COLO668 (cell line): ENCODE measurements at regions not wholly inside any gene's neighbourhood (a gene's known extent, or its start where the extent isn't known, plus 50 kb on each side); places are given as distances from the start of the nearest gene placed in this dataset.

Experiments used
- DNase-seq: peaks from one replicate; lab custom pipeline; 2025; ENCODE audit not compliant: unreplicated experiment; lab: John Stamatoyannopoulos, UW

GRCh38 chr4:181245326-181245725, 997.9 kb upstream of the TENM3 start:
- no peak for DNase-seq

GRCh38 chr4:181249031-181249430, 994.2 kb upstream of the TENM3 start:
- no peak for DNase-seq

DNA sequence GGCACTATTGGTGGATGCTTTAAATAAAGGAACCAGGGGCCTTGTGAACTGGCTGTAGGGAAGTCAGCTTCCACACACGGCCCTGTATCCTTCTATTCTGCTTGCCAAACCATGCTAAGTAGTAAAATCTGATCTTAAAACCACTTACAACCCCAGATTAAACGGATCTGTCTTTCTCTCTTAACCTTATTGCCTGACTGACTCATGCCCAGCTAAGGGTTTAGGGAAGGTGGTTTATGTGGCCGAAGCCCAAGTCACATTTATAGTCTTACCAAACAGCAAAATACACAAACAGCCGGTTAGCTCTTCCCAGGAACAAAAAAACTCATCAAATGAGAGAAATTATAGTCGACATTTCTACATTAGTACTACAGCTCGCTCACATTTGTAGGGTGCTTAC, 988.4 kb upstream of the TENM3 start:
- no peak for DNase-seq

DNA sequence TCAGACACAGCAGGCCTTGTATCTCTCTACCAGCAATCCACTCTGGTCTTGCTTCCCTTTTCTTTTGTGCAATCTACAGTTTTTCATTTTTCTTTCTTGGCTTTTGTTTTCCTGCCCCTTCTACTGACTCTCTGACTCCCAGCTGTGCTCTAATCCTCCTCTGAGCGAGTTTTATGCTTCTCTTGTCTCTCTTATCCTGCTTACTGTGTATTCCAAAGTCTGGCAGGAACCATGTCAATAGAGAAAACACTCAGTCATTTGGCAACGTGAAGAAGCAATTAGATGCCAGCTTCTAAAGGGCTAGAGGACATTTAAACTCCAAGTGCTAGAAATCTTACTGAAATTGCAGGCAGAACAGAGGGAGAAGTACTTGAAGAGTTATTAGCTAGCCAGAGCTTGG, 984.6 kb upstream of the TENM3 start:
- no peak for DNase-seq

DNA sequence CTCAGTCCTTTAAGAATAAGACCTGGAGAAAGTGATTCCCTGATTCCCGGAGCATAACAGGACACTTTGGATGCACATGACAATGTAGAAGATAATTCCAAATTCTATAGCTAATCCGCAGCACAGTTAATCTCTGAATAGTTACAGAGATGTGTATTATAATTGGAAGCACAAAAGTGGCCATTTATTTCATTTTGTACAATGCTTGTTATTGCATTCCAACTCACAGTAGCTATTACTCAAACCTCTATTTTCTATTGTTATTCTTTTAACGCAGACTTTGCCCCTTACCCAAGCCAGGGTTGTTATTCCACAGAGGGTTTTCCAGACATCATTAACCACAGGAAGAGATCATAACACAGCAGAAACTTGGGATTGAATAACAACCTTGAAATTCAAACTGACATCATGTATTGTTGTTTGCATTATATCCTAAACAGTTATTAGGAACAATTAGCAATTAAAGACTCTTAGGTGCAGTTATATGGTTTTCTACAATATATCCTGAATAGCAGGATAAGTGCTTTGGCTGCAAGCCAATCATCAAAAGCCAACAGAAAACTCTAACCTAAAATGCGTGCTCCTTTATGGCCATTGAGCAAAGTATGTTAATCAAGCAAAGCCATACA, 984.0 kb upstream of the TENM3 start:
- DNase-seq, result no peak

- DNase-seq, result no peak
These were observed 981.9 kb upstream of the TENM3 start for GRCh38 chr4:181261279-181261678.

DNA sequence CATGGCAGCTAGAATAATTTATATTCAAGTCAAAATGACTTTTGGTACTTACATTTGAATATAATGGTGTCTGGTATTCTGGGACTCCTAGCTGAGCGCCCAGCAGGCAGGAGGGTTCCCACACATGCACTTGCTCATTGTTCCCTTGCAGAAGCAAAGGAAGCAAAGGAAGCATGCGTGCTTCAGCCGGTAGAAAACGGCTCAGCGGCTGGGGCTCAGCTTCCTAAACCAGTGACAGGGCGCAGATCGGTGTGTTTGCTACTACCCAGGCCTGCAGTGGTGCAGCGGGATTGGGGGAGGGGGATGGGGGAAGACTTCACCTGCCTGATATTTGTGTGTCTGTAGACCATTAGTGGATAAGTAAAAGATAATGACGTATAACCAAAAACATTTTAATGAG, 978.3 kb upstream of the TENM3 start:
- no peak for DNase-seq

GRCh38 chr4:181265370-181265769, 977.8 kb upstream of the TENM3 start:
- DNase-seq, result no peak

DNA sequence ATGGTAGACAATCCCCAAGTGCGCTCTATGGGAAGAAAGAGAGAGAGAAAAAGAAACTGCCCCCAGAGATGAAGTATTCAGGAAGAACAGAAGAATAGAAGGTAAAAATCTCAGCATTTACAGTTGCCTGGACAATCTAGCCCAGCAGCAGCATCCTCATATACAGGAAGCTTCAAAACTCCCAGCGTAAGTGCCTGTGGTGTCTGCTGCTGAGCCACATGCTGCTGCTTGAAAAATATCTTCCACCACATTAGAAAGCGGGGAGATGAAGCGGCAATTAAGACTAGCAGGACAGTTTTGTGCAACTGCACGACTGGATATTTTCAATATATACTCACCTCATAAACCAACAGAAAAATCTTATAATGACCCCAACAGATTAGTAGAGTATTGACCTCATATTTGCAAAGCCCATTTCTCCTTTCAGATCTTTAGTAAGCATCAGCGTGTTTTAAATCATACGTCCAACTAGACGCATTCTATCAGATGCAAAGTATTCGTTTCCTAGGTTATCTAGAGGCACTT, 972.0 kb upstream of the TENM3 start:
- no peak for DNase-seq

GRCh38 chr4:181272422-181272821, 970.8 kb upstream of the TENM3 start:
- DNase-seq, result no peak

- DNase-seq, result no peak
These were observed 964.3 kb upstream of the TENM3 start for GRCh38 chr4:181278941-181279340.

- no peak for DNase-seq
These were observed 961.8 kb upstream of the TENM3 start for GRCh38 chr4:181281451-181281850.

DNA sequence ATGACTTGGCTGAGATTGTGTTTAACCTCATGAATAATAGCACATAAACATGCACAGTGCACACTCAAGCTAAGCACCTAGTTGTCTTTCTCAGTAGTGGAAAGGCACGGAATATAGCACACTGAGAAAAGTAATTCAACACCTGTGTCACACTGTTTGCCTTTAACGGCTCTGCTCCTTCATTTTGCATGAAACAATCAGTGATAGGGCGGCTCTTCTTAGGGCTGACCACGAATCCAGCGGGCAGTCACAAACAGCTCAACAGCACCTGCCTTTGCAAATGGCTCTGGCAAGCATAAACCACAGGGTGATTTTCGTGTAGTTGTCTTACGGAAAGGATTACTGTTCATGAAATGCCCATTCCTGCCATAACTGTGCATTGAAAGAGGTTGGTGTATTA, 954.0 kb upstream of the TENM3 start:
- DNase-seq, result peak; percentile 74

GRCh38 chr4:181291615-181292014, 951.6 kb upstream of the TENM3 start:
- DNase-seq, result no peak

DNA sequence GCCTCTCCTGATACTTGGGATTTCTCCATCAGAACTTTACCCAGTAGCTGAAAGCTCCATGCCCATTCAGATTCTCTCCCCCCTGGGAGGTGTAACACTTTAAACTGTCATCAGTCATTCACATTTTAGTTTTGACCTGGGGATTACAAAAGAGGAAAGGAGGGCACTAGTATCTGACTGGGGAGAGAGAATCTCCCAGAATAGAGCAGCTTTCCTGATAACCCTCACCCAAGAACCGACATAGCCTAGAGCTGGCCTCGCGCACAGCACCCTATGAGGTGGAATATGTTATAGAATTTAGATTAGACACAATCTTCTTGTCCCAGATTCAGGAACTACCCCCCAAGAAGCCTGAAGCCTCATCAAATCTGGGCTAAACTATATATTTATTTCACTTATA, 950.2 kb upstream of the TENM3 start:
- no peak for DNase-seq

DNA sequence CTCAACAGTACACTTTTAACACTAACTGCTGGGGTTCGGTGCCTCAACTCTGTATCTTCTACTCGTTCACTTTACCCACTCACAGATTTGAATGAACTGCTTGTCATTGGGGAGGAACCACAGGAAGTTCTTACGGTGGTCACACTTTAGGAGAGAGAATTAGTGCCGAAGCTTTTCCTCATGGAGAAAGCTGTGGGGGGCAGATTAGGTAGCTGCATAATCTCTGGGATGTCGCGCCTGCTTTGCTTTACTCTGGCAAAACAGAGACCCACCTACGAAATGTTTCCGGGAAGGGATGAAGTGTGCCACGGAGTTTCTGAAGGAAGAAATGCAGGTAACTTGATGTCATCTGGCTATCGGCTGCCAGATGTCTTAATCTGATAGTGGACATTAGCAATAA, 949.7 kb upstream of the TENM3 start:
- no peak for DNase-seq

DNA sequence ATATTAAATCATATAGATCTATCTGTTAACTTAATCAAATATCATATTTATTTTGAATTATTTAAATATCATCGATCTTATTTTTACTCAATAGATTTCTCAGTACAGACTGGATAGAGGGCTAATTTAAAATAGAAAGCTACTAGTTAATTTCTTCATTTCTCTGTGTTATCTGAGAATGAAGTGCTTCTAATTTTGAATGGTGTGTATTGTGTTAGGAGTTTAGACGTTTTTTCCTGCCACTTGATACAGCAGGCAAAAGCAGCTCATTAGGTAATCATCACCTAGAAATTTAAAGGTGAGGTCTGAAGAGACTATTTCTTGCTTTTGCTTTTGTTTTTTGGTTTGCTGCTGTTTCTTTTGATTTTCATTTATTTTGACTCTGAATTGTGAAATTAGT, 948.8 kb upstream of the TENM3 start:
- DNase-seq, result no peak

GRCh38 chr4:181301735-181302710, 941.2 kb upstream of the TENM3 start:
- peak; percentile 63 for DNase-seq

GRCh38 chr4:181307824-181308223, 935.4 kb upstream of the TENM3 start:
- DNase-seq, result no peak

DNA sequence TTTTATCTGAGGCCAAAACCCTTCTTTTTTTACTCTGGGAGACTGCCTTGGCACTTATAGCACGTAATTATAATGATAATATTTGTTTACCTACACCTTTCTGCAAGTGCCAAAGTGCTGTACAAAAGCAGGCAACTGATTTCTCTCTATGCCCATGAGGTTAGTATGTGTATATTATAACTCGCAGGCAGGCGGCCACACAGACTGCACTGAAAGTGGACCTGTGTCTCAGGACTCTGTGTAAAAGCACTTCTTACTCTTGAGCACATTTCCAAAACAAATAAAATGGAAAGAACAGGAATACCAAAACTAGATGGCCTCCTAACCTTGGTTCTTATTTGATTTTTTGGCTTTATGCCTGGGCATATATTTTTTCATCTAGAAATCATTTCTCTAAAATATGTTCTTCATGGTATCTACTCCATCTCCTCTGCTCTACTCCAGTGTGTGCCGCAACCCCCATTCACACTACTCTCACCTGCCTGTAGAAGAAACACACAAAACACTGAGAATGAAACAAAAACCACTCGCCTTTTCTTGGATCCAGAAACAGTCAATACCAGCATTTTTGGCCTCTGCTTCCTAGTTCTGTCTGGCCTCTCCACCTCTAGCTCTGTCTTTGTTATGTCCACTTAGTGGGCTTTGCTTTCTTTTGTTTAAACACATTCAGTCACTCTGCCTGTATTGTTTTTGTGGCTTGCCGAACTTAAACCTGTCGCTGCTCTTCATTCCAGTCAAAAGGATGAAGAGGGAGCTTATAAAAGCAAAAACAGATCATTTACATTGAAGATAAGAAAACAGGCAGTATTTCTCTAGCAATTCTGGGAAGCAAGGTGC, 934.5 kb upstream of the TENM3 start:
- DNase-seq, result peak; percentile 12

GRCh38 chr4:181312066-181312465, 931.1 kb upstream of the TENM3 start:
- no peak for DNase-seq
